Calu3 (cell line): ENCODE measurements at regions not wholly inside any gene's neighbourhood (a gene's known extent, or its start where the extent isn't known, plus 50 kb on each side); places are given as distances from the start of the nearest gene placed in this dataset.

ENCODE experiments used
- BruUV-seq: library from RNA; stranded (reverse); fragments of 400-500 nt; replicated peaks from 2 replicates; lab custom pipeline; 2021; lab: Mats Ljungman, UMichigan
- CTCF ChIA-PET: fragments of 300-600 bp; sonication (Branson Sonifier 250); formaldehyde crosslinking; loops from one replicate; lab custom pipeline; 2022; ENCODE audit warnings: antibody characterized with exemption; lab: Charles Lee
- DNase-seq: peaks from one replicate; pipeline ENCODE4 v3.0.0; 2022
- H3K27ac Mint-ChIP-seq: one replicate; pipeline ENCODE4 v1.8.0; 2022; ENCODE audit warnings: mixed read lengths; ENCODE audit not compliant: unreplicated experiment
- H3K27me3 Mint-ChIP-seq: one replicate; pipeline ENCODE4 v1.8.0; 2022; ENCODE audit warnings: mixed read lengths; ENCODE audit not compliant: unreplicated experiment
- H3K36me3 Mint-ChIP-seq: one replicate; pipeline ENCODE4 v1.8.0; 2022; ENCODE audit warnings: mild to moderate bottlenecking, moderate library complexity, mixed read lengths; ENCODE audit not compliant: insufficient read depth, unreplicated experiment
- H3K4me1 Mint-ChIP-seq: one replicate; pipeline ENCODE4 v1.8.0; 2022; ENCODE audit warnings: mild to moderate bottlenecking, low read depth, mixed read lengths; ENCODE audit not compliant: unreplicated experiment
- H3K4me3 Mint-ChIP-seq: one replicate; pipeline ENCODE4 v1.8.0; 2022; ENCODE audit warnings: mild to moderate bottlenecking, low read depth, moderate library complexity, mixed read lengths; ENCODE audit not compliant: unreplicated experiment
- H3K9me3 Mint-ChIP-seq: one replicate; pipeline ENCODE4 v1.8.0; 2022; ENCODE audit warnings: low read depth, mixed read lengths; ENCODE audit not compliant: unreplicated experiment
- CTCF ChIP-seq: fragments of 200-600 bp; IDR thresholded peaks from one replicate; pipeline ENCODE4 v1.8.0; 2022; ENCODE audit warnings: antibody characterized with exemption; ENCODE audit not compliant: unreplicated experiment
- intact Hi-C: fragments of 100-400 bp; cut with micrococcal nuclease; formaldehyde crosslinking; loops from one replicate; pipeline ENCODE4 v1.10.0; 2022; ENCODE audit not compliant: unreplicated experiment

- Mint-ChIP-seq H3K4me1 (no peaks in the 10 kb centered on the region), H3K36me3 (no peaks in the 10 kb centered on the region), H3K4me3 (no peak overlapping the region), H3K9me3 (no peaks in the 10 kb centered on the region), H3K27me3 (peaks cover 92% of the 10 kb centered on the region), H3K27ac (no peak overlapping the region)
- CTCF ChIA-PET, result no interaction called here
- BruUV-seq, result no TSS peak
- no peak for TF ChIP-seq CTCF
- DNase-seq, result no peak
- intact Hi-C loops, result no loop called here
Observed at GRCh38 chr9:90018688-90019087, 413.9 kb downstream of the GADD45G start.

GRCh38 chr9:90019626-90020025, 414.8 kb downstream of the GADD45G start:
- H3K27ac Mint-ChIP-seq, result no peak overlapping the region
- H3K9me3 Mint-ChIP-seq, result no peaks in the 10 kb centered on the region
- DNase-seq, result no peak
- TF ChIP-seq CTCF, result no peak
- peaks cover 92% of the 10 kb centered on the region for H3K27me3 Mint-ChIP-seq
- CTCF ChIA-PET, result no interaction called here
- no peak overlapping the region for H3K4me3 Mint-ChIP-seq
- H3K4me1 Mint-ChIP-seq, result no peaks in the 10 kb centered on the region
- H3K36me3 Mint-ChIP-seq, result no peaks in the 10 kb centered on the region
- BruUV-seq, result no TSS peak
- intact Hi-C loops, result no loop called here

GRCh38 chr9:90020276-90020871, 415.6 kb downstream of the GADD45G start:
- peaks cover 92% of the 10 kb centered on the region for H3K27me3 Mint-ChIP-seq
- H3K36me3 Mint-ChIP-seq, result no peaks in the 10 kb centered on the region
- no peaks in the 10 kb centered on the region for H3K4me1 Mint-ChIP-seq
- H3K4me3 Mint-ChIP-seq, result no peak overlapping the region
- intact Hi-C loops, result no loop called here
- TF ChIP-seq CTCF, result no peak
- no peak overlapping the region for H3K27ac Mint-ChIP-seq
- no peaks in the 10 kb centered on the region for H3K9me3 Mint-ChIP-seq
- no TSS peak for BruUV-seq
- DNase-seq, result no peak
- CTCF ChIA-PET, result no interaction called here

GRCh38 chr9:90021216-90021906, 416.5 kb downstream of the GADD45G start:
- Mint-ChIP-seq H3K9me3 (no peaks in the 10 kb centered on the region), H3K27me3 (peaks cover 92% of the 10 kb centered on the region), H3K4me3 (no peak overlapping the region), H3K4me1 (no peaks in the 10 kb centered on the region), H3K36me3 (no peaks in the 10 kb centered on the region), H3K27ac (no peak overlapping the region)
- no TSS peak for BruUV-seq
- CTCF ChIA-PET, result no interaction called here
- DNase-seq, result no peak
- TF ChIP-seq CTCF, result no peak
- intact Hi-C loops, result no loop called here
